Cardiac fibroblast (primary cell): ENCODE measurements at regions not wholly inside any gene's neighbourhood (a gene's known extent, or its start where the extent isn't known, plus 50 kb on each side); places are given as distances from the start of the nearest gene placed in this dataset.

ENCODE experiments used
- DNase-seq, 2 donors: peaks; one replicate each; pipeline versions ENCODE4 v3.0.0 to v3.0.0-alpha.2; 2010; ENCODE audit warnings: low read depth in 2 of 2
- H3K4me3 ChIP-seq, 2 donors: replicated peaks in 1 of 2; 1 replicate in 1 of 2; 2 replicates in 1 of 2; pipeline ENCODE4 v1.5.1; 2011; ENCODE audit warnings: low read depth in 2 of 2, low read length in 2 of 2, mild to moderate bottlenecking in 2 of 2, moderate library complexity in 1 of 2
- TF ChIP-seq, protein P1 (sequence below): IDR thresholded peaks from one replicate; pipeline ENCODE4 v1.5.1; 2011; ENCODE audit warnings: low read depth, mild to moderate bottlenecking, low read length, inconsistent platforms

DNA sequence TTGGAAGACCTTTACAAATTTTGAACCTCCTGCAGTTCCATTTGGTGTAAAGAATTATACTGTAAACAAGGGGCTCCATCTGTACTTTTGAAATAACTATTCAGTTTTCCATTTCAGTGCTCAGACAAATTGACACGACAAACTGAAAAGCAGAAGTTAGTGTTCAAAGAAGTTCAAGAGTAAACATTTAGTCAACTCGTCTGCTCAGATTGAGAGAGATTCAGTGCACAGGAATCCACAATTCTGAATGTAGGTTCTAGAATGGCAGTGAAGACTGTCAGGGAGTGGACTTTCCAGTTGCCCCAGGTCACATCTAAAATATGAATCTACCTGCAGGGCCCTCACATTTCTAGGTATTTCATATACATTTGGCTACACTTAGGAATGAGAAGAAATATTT is 322.3 kb upstream of the TCF4 start:
- no peak for DNase-seq
- TF ChIP-seq, protein P1, sequence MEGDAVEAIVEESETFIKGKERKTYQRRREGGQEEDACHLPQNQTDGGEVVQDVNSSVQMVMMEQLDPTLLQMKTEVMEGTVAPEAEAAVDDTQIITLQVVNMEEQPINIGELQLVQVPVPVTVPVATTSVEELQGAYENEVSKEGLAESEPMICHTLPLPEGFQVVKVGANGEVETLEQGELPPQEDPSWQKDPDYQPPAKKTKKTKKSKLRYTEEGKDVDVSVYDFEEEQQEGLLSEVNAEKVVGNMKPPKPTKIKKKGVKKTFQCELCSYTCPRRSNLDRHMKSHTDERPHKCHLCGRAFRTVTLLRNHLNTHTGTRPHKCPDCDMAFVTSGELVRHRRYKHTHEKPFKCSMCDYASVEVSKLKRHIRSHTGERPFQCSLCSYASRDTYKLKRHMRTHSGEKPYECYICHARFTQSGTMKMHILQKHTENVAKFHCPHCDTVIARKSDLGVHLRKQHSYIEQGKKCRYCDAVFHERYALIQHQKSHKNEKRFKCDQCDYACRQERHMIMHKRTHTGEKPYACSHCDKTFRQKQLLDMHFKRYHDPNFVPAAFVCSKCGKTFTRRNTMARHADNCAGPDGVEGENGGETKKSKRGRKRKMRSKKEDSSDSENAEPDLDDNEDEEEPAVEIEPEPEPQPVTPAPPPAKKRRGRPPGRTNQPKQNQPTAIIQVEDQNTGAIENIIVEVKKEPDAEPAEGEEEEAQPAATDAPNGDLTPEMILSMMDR, result no peak
- no peak overlapping the region for H3K4me3 ChIP-seq

DNA sequence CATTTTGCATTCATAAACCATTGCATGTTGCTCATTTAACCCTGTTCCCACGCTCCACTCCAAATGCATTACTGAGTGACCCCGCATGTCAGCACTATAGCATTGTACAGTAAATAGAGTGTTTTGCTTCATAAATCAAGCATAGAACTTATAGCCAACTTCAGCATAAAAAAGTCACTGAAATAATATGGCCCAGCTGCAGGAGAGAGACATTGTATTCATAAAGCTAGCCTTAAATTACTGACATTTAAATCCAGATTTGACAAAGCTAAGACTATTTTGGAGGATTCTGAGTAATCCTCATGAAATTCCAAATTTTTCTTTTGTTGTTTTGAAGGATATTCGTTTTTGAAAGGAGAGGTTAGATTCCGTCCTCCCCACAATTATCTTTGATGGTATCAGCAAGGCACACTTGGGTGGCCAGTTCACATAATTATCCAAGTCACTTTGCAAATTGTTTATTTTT is 320.9 kb upstream of the TCF4 start:
- TF ChIP-seq, protein P1, result no peak
- DNase-seq, result no peak
- no peak overlapping the region for H3K4me3 ChIP-seq

DNA sequence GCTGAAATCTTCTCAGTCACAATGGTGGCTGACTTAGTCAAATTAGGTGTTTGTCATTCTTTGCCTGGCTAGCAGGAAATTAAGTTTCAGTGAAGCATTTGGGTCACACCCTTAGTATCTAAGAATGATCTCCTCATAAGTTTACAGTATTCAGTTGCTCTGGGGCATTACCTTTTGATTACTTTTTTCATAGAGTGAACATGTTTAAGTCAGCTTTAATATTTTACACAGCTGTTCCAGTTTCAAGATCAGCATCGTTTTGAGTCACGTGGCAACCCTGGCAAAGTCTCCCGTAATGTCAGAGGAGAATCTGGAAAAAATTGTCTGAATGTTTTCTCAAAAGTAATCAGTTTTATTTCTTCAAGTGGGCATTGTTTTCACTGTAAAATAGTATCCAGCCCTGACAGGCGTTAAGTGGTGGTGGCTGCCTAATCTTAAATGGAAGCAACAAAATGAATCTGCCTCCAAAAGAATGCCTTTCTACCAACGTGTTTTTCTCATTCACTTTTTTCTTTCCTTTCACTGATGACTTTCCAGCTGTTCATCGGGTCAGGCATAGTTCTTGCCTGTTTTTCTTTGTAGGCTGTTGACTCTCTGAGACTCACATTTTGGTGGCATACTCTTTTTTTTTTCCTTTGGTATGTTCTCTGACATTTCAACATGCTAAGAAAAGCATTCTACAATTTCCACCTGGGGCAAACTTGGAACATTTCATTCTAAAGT is 319.6 kb upstream of the TCF4 start:
- peak; percentile 26 to 28 for DNase-seq
- no peak overlapping the region for H3K4me3 ChIP-seq
- TF ChIP-seq, protein P1, result no peak

DNA sequence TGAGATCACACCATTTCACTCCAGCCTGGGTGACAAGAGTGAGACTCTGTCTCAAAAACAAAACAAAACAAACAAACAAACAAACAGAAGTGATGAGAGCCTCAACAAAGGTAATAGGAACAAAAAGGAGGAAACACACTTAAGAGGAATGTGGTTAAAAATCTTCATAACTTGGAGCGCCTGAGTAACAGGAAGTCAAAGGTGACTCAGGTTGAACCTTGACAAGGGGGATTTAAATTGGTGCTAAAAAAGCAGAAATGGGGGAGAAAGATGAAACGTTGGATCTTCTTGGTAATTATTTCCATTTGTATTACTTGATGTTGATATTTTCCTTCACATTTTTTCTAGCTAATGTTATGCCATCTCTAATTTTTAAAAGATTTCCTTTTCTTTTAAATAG is 318.5 kb upstream of the TCF4 start:
- TF ChIP-seq, protein P1, result no peak
- peak in 1 of 2 donors; percentile 60 for DNase-seq
- no peak overlapping the region for H3K4me3 ChIP-seq

DNA sequence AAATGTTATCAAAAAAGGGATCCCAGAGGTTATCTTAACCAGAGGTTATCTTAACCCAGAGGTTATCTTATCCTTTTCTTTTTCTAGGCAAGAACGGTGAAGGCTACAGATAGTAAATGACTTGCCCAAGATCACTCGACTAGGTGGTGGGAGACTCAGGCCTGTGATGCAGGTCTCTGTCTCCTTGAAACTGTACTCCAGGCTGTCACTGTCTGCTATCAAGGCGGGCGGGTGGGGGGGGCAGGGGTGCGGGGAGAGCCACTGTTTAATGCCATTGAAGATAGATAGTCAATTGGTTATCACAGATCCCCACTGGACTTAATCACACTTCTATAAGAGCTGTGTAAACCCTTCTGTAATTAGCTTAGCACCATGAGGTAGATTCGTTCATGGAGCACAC is 315.9 kb upstream of the TCF4 start:
- no peak for DNase-seq
- no peak overlapping the region for H3K4me3 ChIP-seq
- TF ChIP-seq, protein P1, result no peak

DNA sequence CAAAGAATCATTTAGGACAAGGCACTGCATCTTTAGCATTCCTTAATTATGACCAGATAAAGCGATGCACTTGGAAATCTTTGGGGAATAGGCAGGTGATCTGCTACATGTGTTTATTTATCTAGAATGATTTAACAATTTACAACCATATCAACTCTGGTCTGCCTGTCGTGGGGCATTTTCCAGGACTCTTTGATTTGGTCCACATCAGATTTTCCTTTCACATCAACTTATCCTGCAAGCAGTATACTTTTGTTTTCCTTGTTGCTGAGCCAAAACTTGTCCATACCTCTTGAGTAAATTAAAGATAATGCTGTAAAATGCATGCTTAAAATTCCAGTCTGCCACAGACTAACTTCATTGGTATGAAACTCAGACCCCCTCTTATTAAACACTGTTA is 312.4 kb upstream of the TCF4 start:
- peak; percentile 60 to 65 for DNase-seq
- H3K4me3 ChIP-seq, result no peak overlapping the region
- TF ChIP-seq, protein P1, result no peak
